ENCODE measurements at regions not wholly inside any gene's neighbourhood (a gene's known extent, or its start where the extent isn't known, plus 50 kb on each side); places are given as distances from the start of the nearest gene placed in this dataset.

- no peaks in the 10 kb centered on the region for H3K9me3 ChIP-seq (replicated peaks)
- no peaks in the 10 kb centered on the region for H3K4me1 ChIP-seq
- no peak for DNase-seq
- H3K4me3 ChIP-seq = no peak overlapping the region
- intact Hi-C loops (cut with micrococcal nuclease) = no loop called here
- no peaks in the 10 kb centered on the region for H3K36me3 ChIP-seq
- TF ChIP-seq CTCF (IDR thresholded peaks at IDR 0.05; ENCODE audit: borderline replicate concordance) = no peak
- H3K27ac ChIP-seq (replicated peaks) = no peak overlapping the region
- H3K27me3 ChIP-seq (ENCODE audit: low read depth) = no peaks in the 10 kb centered on the region
Measured at GRCh38 chr4:137209240-137209639, 323.1 kb downstream of the PCDH18 start.

- no peak for TF ChIP-seq CTCF (IDR thresholded peaks at IDR 0.05; ENCODE audit: borderline replicate concordance)
- Histone ChIP-seq H3K9me3 (replicated peaks) (no peaks in the 10 kb centered on the region), H3K27ac (replicated peaks) (no peak overlapping the region), H3K4me1 (no peaks in the 10 kb centered on the region), H3K4me3 (no peak overlapping the region), H3K36me3 (no peaks in the 10 kb centered on the region), H3K27me3 (ENCODE audit: low read depth) (no peaks in the 10 kb centered on the region)
- intact Hi-C loops (cut with micrococcal nuclease) = no loop called here
- no peak for DNase-seq
Measured at GRCh38 chr4:137206781-137207180, 325.5 kb downstream of the PCDH18 start.

- H3K4me3 ChIP-seq = no peak overlapping the region
- H3K27ac ChIP-seq (replicated peaks) = no peak overlapping the region
- H3K9me3 ChIP-seq (replicated peaks) = no peaks in the 10 kb centered on the region
- intact Hi-C loops (cut with micrococcal nuclease) = no loop called here
- H3K4me1 ChIP-seq = no peaks in the 10 kb centered on the region
- H3K27me3 ChIP-seq (ENCODE audit: low read depth) = no peaks in the 10 kb centered on the region
- H3K36me3 ChIP-seq = no peaks in the 10 kb centered on the region
- no peak for DNase-seq
- no peak for TF ChIP-seq CTCF (IDR thresholded peaks at IDR 0.05; ENCODE audit: borderline replicate concordance)
Measured at GRCh38 chr4:137203601-137204000, 328.7 kb downstream of the PCDH18 start.

- Histone ChIP-seq H3K4me1 (no peaks in the 10 kb centered on the region), H3K9me3 (replicated peaks) (no peaks in the 10 kb centered on the region), H3K27ac (replicated peaks) (no peak overlapping the region), H3K27me3 (ENCODE audit: low read depth) (no peaks in the 10 kb centered on the region), H3K4me3 (no peak overlapping the region), H3K36me3 (no peaks in the 10 kb centered on the region)
- no peak for TF ChIP-seq CTCF (IDR thresholded peaks at IDR 0.05; ENCODE audit: borderline replicate concordance)
- no peak for DNase-seq
- intact Hi-C loops (cut with micrococcal nuclease) = no loop called here
Measured at GRCh38 chr4:137200322-137200721, 332.0 kb downstream of the PCDH18 start.

- H3K4me3 ChIP-seq = no peak overlapping the region
- no peak overlapping the region for H3K27ac ChIP-seq (replicated peaks)
- H3K9me3 ChIP-seq (replicated peaks) = no peaks in the 10 kb centered on the region
- intact Hi-C loops (cut with micrococcal nuclease) = no loop called here
- TF ChIP-seq CTCF (IDR thresholded peaks at IDR 0.05; ENCODE audit: borderline replicate concordance) = no peak
- H3K4me1 ChIP-seq = no peaks in the 10 kb centered on the region
- no peak for DNase-seq
- H3K36me3 ChIP-seq = no peaks in the 10 kb centered on the region
- H3K27me3 ChIP-seq (ENCODE audit: low read depth) = no peaks in the 10 kb centered on the region
Measured at GRCh38 chr4:137198791-137199190, 333.5 kb downstream of the PCDH18 start.

- H3K36me3 ChIP-seq = no peaks in the 10 kb centered on the region
- H3K27ac ChIP-seq (replicated peaks) = no peak overlapping the region
- H3K27me3 ChIP-seq (ENCODE audit: low read depth) = no peaks in the 10 kb centered on the region
- intact Hi-C loops (cut with micrococcal nuclease) = no loop called here
- no peak for TF ChIP-seq CTCF (IDR thresholded peaks at IDR 0.05; ENCODE audit: borderline replicate concordance)
- no peak for DNase-seq
- no peaks in the 10 kb centered on the region for H3K9me3 ChIP-seq (replicated peaks)
- H3K4me1 ChIP-seq = no peaks in the 10 kb centered on the region
- no peak overlapping the region for H3K4me3 ChIP-seq
Measured at GRCh38 chr4:137194670-137195069, 337.6 kb downstream of the PCDH18 start.
